GM12873 (cell line): ENCODE measurements at regions not wholly inside any gene's neighbourhood (a gene's known extent, or its start where the extent isn't known, plus 50 kb on each side); places are given as distances from the start of the nearest gene placed in this dataset.
A peak's percentile ranks its signal among the peaks of the same experiment; 100 is the strongest.

ENCODE experiments used
- TF ChIP-seq, protein P1 (sequence below): IDR thresholded peaks from 2 replicates; pipeline ENCODE4 v1.5.1; 2012; ENCODE audit warnings: low read depth, mild to moderate bottlenecking, moderate library complexity, low read length, control low read depth; ENCODE audit not compliant: insufficient read depth; ENCODE audit errors: missing control alignments

DNA sequence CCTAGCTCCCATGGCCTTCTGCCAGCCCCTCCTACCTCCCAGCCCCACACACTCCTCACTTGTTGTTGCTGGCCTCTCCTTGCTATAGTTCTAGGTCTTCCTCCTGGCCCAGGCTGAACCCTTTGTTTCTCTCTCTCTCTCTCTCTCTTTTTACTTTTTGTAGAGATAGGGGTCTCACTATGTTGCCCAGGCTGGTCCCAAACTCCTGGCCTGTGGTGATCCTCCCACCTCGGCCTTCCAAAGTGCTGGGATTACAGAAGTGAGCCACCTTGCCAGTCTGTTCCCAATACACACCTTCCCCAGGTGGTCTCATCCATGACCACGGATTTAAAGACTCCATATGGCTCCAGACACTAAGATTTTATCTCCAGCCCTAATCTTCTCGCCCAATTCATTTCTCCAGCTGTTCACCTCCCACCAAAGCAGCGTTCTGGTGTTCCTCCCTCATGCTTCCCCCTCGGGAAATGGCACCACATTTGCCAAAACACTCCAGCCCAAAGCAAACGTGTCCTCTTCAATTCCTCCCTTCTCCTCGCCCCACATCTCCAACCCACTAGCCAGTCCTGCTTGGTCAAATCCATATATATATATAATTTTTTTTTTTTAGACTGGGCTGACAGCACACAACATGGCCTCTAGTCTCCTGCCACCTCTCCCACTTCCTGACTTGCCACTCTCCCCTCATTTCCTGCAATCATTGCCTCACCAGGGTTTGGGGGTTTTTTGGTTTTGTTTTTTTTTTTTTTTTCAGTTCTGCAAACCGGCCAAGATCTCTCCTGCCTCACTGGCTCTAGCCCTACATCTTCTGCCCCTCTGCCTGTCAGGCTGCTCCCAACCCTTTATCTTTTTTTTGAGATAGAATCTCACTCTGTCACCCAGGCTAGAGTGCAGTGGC is 104.4 kb downstream of the NCR2 start:
- TF ChIP-seq, protein P1, sequence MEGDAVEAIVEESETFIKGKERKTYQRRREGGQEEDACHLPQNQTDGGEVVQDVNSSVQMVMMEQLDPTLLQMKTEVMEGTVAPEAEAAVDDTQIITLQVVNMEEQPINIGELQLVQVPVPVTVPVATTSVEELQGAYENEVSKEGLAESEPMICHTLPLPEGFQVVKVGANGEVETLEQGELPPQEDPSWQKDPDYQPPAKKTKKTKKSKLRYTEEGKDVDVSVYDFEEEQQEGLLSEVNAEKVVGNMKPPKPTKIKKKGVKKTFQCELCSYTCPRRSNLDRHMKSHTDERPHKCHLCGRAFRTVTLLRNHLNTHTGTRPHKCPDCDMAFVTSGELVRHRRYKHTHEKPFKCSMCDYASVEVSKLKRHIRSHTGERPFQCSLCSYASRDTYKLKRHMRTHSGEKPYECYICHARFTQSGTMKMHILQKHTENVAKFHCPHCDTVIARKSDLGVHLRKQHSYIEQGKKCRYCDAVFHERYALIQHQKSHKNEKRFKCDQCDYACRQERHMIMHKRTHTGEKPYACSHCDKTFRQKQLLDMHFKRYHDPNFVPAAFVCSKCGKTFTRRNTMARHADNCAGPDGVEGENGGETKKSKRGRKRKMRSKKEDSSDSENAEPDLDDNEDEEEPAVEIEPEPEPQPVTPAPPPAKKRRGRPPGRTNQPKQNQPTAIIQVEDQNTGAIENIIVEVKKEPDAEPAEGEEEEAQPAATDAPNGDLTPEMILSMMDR: no peak

DNA sequence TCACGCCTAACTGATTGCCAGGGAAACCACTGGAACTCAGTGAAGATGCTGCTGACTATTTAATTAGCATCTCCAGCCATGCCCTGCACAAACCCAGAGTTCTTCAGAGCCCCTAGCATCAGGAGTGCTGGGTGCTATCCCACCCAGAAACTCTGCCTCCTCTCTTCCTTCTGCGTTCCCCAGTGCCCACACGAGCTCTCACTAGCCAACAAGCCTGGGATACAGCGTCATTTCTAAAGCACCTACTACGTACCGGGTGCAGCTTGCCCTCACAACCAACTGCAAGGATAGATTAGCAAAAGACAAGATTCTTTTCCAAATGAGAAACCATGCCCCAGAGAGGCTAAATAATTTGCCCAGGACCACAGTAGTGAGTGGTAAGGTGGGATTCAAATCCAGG is 105.2 kb upstream of the FOXP4 start:
- TF ChIP-seq, protein P1: no peak

DNA sequence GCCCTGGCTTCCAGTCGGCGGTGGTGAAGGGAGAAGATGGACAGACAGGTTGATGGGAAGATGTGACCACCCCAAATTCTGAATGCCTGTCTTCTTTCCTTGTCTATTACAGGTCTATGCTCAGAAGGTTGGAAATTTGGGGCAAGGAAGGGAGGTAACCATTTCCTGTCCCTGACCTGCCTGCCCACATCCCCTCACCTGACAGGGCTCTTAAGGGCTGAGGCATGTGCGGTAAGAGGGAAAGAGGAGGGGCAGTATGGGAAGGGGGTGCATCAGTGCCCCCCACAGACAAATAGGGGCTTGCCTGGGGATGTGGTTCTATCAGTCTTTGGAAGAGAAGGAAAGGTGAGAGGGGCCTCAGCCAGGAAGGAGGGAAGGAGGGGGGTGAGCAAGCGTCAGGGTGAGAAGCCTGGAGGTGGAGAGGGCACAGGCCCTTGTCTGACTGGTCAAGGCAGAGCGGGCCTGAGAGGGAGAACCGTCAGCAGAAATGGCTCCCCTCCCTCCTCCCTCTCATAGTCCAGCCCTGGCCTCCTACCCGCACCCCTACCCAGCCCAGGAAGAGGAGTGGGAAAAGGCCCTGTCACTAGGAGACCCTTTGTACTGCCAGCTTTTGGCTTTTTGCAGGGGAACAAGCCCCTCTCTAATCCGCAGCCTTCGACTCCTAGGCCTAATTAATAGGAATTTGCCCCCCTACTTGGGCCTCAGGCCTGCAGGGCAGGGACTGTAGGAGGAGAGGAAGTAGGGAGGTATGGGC is 104.4 kb upstream of the FOXP4 start:
- TF ChIP-seq, protein P1: no peak

DNA sequence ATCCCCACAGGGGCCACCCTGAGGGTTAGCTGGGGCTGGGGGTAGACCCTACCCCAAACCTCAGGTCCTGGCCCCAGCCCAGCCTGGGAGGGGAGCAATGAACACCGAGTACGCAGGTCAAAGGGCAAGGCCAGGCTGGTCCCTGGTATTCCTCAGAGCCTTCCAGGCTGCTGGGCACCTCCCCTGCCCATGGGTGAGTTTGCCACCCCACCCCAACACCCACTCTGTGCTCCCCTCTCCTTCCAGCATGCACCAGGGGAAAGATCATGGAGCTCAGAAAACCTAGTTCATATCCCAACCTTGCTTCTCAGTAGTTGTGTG is 103.9 kb upstream of the FOXP4 start:
- TF ChIP-seq, protein P1: no peak

DNA sequence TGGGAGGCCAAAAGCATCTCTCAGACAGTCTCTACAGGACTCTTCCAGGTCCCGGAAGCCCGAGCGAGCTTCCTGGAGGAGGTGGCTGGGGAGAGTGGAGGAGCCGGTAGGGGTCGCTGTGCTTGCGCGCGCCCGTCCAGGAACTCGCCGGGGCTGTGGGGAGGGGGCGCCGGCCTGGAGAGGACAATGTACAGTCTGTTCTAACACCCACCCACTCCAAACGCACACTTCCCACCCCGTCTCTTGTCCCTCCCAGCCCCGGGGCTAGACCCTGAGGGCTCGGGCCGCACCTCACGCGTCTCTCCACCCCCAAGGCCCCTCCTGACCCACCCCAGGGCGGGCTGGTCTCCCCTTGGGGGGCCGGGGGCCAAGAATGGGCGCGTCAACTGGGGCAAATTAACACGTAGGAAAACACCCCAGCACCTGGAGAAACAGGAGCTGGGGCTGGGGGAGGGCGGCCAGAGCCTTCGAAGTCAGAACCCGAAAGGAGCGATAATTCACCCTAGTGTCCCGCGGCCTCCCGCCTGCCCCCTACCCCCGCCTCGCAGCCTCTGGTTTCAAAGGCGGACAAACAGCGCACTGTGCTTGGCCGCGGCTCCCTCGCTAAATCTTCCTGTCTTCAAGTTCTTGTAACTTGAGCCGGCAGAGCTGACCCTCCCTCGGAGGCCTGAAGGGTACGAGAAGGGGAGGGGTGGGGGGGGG is 103.2 kb upstream of the FOXP4 start:
- TF ChIP-seq, protein P1: peak; percentile 54

DNA sequence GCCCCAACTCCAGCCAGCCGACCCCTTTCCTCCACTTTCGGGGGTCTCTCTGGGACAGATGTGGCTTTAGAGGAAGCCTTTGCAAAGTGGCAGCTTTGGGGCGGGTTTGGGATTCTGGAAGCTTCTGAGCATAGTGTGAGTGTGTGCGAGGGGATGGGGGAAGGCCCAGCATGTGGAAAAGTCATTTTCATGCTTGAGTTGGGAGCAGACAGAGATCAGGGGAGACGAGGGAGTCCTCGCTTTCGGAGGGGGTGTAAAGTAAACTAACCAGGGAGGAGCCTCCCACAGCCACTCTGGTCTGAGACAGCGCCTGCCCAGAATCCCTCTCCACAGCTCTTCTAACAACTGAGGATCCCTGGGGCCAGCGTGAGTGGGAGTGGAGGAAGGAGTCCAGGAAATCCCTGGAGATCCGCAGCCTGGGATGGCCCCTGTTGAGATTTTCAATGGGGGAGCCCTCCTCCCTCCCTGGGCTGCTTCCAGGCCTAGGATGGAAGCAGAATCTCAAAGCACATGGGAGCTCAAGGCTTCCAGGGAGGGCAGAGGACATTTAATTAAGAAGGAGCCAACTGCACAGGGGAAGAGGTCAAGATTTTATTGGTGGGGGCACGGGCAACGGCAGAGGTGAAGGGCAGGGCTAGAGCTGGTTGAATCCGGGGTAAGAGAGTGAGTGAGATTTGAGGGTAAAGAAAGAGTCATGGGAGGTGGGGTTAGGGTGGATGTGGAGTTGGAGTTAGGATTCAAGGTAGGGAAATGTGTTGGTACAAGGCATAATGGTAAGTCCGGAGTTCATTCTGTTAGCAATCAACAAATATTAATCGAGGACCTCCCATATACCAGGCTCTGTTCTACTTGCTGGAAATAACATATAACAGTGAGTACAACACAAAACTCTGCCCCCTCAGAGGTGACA is 102.3 kb upstream of the FOXP4 start:
- TF ChIP-seq, protein P1: no peak

DNA sequence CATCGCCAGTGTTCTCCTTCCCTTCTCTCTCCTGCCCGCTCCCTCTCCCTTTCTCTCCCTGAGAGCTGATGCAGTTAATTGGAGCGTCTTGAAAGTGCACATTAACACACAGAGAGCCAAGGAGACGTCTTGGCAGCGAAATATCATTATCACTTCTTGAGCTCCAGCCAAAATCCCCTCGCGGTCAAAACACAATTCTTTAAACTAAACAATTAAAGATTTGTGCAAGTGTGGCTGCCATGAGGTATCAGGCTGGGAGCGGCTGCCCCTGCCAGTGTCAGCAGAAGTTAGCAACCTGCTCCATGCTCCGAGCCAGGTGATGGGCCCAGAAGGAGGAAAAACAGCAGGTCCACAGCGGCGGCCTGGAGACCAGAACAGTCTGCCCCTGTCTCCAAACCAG is 100.9 kb upstream of the FOXP4 start:
- TF ChIP-seq, protein P1: no peak
